ENCODE measurements at regions not wholly inside any gene's neighbourhood (a gene's known extent, or its start where the extent isn't known, plus 50 kb on each side); places are given as distances from the start of the nearest gene placed in this dataset.

- CTCF ChIA-PET: no interaction called here
- no peaks in the 10 kb centered on the region for H4K20me1 ChIP-seq (ENCODE audit: insufficient read depth)
- no TSS peak for BruUV-seq (replicated peaks)
- H3K4me2 ChIP-seq: no peak overlapping the region
- H3K4me1 ChIP-seq (replicated peaks; ENCODE audit: insufficient read depth): no peaks in the 10 kb centered on the region
- DNase-seq: no peak
- no peak overlapping the region for H3K4me3 ChIP-seq
- H3K27ac ChIP-seq: no peak overlapping the region
- no peaks in the 10 kb centered on the region for H3K9me3 ChIP-seq (ENCODE audit: insufficient read depth, low read depth)
- TF ChIP-seq CTCF (conservative IDR thresholded peaks at IDR 0.05) (no peak), EZH2 (IDR thresholded peaks at IDR 0.05; ENCODE audit: low read depth) (no peak)
- no peaks in the 10 kb centered on the region for H3K79me2 ChIP-seq (ENCODE audit: low read depth)
- POLR2A ChIA-PET (ENCODE audit: unreplicated experiment): no interaction called here
- no peaks in the 10 kb centered on the region for H3K27me3 ChIP-seq (ENCODE audit: insufficient read depth, low read depth)
- H2AFZ ChIP-seq: no peak overlapping the region
- intact Hi-C loops (cut with micrococcal nuclease; ENCODE audit: unreplicated experiment): no loop called here
- H3K9me2 ChIP-seq (ENCODE audit: insufficient read depth): no peaks in the 10 kb centered on the region
- no peaks in the 10 kb centered on the region for H3K36me3 ChIP-seq (ENCODE audit: low read depth)
- H3F3A ChIP-seq (ENCODE audit: insufficient read depth, low read depth): no peaks in the 10 kb centered on the region
Observed at GRCh38 chr4:89562746-89563145, 255.1 kb upstream of the GPRIN3 start.

- intact Hi-C loops (cut with micrococcal nuclease; ENCODE audit: unreplicated experiment): no loop called here
- Histone ChIP-seq H3F3A (ENCODE audit: insufficient read depth, low read depth) (no peaks in the 10 kb centered on the region), H3K4me3 (no peak overlapping the region), H3K27ac (no peak overlapping the region), H2AFZ (no peak overlapping the region), H3K79me2 (ENCODE audit: low read depth) (no peaks in the 10 kb centered on the region), H3K9me2 (ENCODE audit: insufficient read depth) (no peaks in the 10 kb centered on the region), H3K27me3 (ENCODE audit: insufficient read depth, low read depth) (no peaks in the 10 kb centered on the region), H3K4me1 (replicated peaks; ENCODE audit: insufficient read depth) (no peaks in the 10 kb centered on the region), H3K9me3 (ENCODE audit: insufficient read depth, low read depth) (no peaks in the 10 kb centered on the region), H3K4me2 (no peak overlapping the region), H4K20me1 (ENCODE audit: insufficient read depth) (no peaks in the 10 kb centered on the region), H3K36me3 (ENCODE audit: low read depth) (no peaks in the 10 kb centered on the region)
- CTCF ChIA-PET: interaction anchor here (0.6 kb wide), 1 partner anchor 48 kb away, joined by 3 read pairs; no protein-coding TSS in a partner anchor
- DNase-seq: no peak
- TF ChIP-seq CTCF (conservative IDR thresholded peaks at IDR 0.05) (no peak), EZH2 (IDR thresholded peaks at IDR 0.05; ENCODE audit: low read depth) (no peak)
- no TSS peak for BruUV-seq (replicated peaks)
- POLR2A ChIA-PET (ENCODE audit: unreplicated experiment): no interaction called here
Observed at GRCh38 chr4:89561048-89561447, 253.4 kb upstream of the GPRIN3 start.

- intact Hi-C loops (cut with micrococcal nuclease; ENCODE audit: unreplicated experiment): no loop called here
- CTCF ChIA-PET: no interaction called here
Observed at GRCh38 chr4:89558147-89558546, 250.5 kb upstream of the GPRIN3 start.

More at GRCh38 chr4:89558147-89558546, 250.5 kb upstream of the GPRIN3 start:
- Histone ChIP-seq H2AFZ (no peak overlapping the region), H3K4me2 (no peak overlapping the region), H3K9me2 (ENCODE audit: insufficient read depth) (no peaks in the 10 kb centered on the region), H3K79me2 (ENCODE audit: low read depth) (no peaks in the 10 kb centered on the region), H3K9me3 (ENCODE audit: insufficient read depth, low read depth) (no peaks in the 10 kb centered on the region), H3K4me1 (replicated peaks; ENCODE audit: insufficient read depth) (no peaks in the 10 kb centered on the region), H3F3A (ENCODE audit: insufficient read depth, low read depth) (no peaks in the 10 kb centered on the region), H3K36me3 (ENCODE audit: low read depth) (no peaks in the 10 kb centered on the region), H3K27ac (no peak overlapping the region), H3K27me3 (ENCODE audit: insufficient read depth, low read depth) (no peaks in the 10 kb centered on the region), H3K4me3 (no peak overlapping the region), H4K20me1 (ENCODE audit: insufficient read depth) (no peaks in the 10 kb centered on the region)
- TF ChIP-seq EZH2 (IDR thresholded peaks at IDR 0.05; ENCODE audit: low read depth) (no peak), CTCF (conservative IDR thresholded peaks at IDR 0.05) (no peak; the same call in 1 of the 2 replicates)
- no TSS peak for BruUV-seq (replicated peaks)
- POLR2A ChIA-PET (ENCODE audit: unreplicated experiment): no interaction called here
- DNase-seq: no peak
